H9 (cell line): ENCODE measurements at regions not wholly inside any gene's neighbourhood (a gene's known extent, or its start where the extent isn't known, plus 50 kb on each side); places are given as distances from the start of the nearest gene placed in this dataset.

Source experiments
- DNase-seq: peaks from one replicate; pipeline ENCODE4 v3.0.0-alpha.2; 2017
- H2AFZ ChIP-seq: one replicate; pipeline ENCODE4 v1.6.1; 2013; ENCODE audit warnings: mild to moderate bottlenecking, low read length, control low read depth, moderate library complexity
- H2AK5ac ChIP-seq: 2 replicates; pipeline ENCODE4 v1.6.1; 2013; ENCODE audit warnings: low read length, control low read depth, mixed read lengths; ENCODE audit not compliant: insufficient read length
- H2BK120ac ChIP-seq: one replicate; pipeline ENCODE4 v1.6.1; 2013; ENCODE audit warnings: low read depth, mild to moderate bottlenecking, low read length, control low read depth, inconsistent platforms; ENCODE audit not compliant: poor library complexity, severe bottlenecking
- H2BK12ac ChIP-seq: 2 replicates; pipeline ENCODE4 v1.6.1; 2013; ENCODE audit warnings: low read length, control low read depth, mixed read lengths, low read depth; ENCODE audit not compliant: insufficient read length
- H2BK15ac ChIP-seq: 2 replicates; pipeline ENCODE4 v1.6.1; 2013; ENCODE audit warnings: low read depth, low read length, control low read depth
- H2BK20ac ChIP-seq: one replicate; pipeline ENCODE4 v1.6.1; 2013; ENCODE audit warnings: low read depth, mild to moderate bottlenecking, low read length, control low read depth, inconsistent platforms; ENCODE audit not compliant: poor library complexity, severe bottlenecking
- H2BK5ac ChIP-seq: 2 replicates; pipeline ENCODE4 v1.6.1; 2013; ENCODE audit warnings: low read length, control low read depth, mixed read lengths; ENCODE audit not compliant: insufficient read length
- H3K14ac ChIP-seq: 2 replicates; pipeline ENCODE4 v1.6.1; 2013; ENCODE audit warnings: low read length, control low read depth; ENCODE audit not compliant: insufficient read depth
- H3K18ac ChIP-seq: 2 replicates; pipeline ENCODE4 v1.6.1; 2013; ENCODE audit warnings: low read depth, mild to moderate bottlenecking, mixed read lengths, low read length, control low read depth; ENCODE audit not compliant: insufficient read length
- H3K23ac ChIP-seq: 2 replicates; pipeline ENCODE4 v1.6.1; 2013; ENCODE audit warnings: low read length, control low read depth, mixed read lengths, low read depth; ENCODE audit not compliant: insufficient read length
- H3K23me2 ChIP-seq: 2 replicates; pipeline ENCODE4 v1.6.1; 2013; ENCODE audit warnings: low read depth, mild to moderate bottlenecking, mixed read lengths, low read length, control low read depth; ENCODE audit not compliant: insufficient read length, poor library complexity, severe bottlenecking
- H3K27ac ChIP-seq: 2 replicates; pipeline ENCODE4 v1.5.1; 2013; ENCODE audit warnings: low read length, control low read depth, mixed read lengths, low read depth; ENCODE audit not compliant: insufficient read length
- H3K27me3 ChIP-seq: 2 replicates; pipeline ENCODE4 v1.6.1; 2013; ENCODE audit warnings: low read length, control low read depth, inconsistent platforms; ENCODE audit not compliant: insufficient read depth
- H3K4ac ChIP-seq: 2 replicates; pipeline ENCODE4 v1.6.1; 2013; ENCODE audit warnings: low read depth, mild to moderate bottlenecking, control low read depth, inconsistent platforms, low read length, moderate library complexity
- H3K4me1 ChIP-seq: 2 replicates; pipeline ENCODE4 v1.6.1; 2013; ENCODE audit warnings: low read length, control low read depth, inconsistent platforms; ENCODE audit not compliant: insufficient read depth
- H3K4me2 ChIP-seq: 2 replicates; pipeline ENCODE4 v1.6.1; 2013; ENCODE audit warnings: low read length, control low read depth, mixed read lengths; ENCODE audit not compliant: insufficient read length, insufficient read depth
- H3K56ac ChIP-seq: 2 replicates; pipeline ENCODE4 v1.6.1; 2013; ENCODE audit warnings: low read depth, mild to moderate bottlenecking, mixed read lengths, low read length, control low read depth; ENCODE audit not compliant: insufficient read length
- H3K79me1 ChIP-seq: 2 replicates; pipeline ENCODE4 v1.6.1; 2013; ENCODE audit warnings: low read depth, mild to moderate bottlenecking, moderate library complexity, low read length, control low read depth, inconsistent platforms; ENCODE audit not compliant: insufficient read depth, poor library complexity, severe bottlenecking
- H3K79me2 ChIP-seq: 2 replicates; pipeline ENCODE4 v1.6.1; 2013; ENCODE audit warnings: low read length, control low read depth, inconsistent platforms; ENCODE audit not compliant: insufficient read depth
- H3K9ac ChIP-seq: 2 replicates; pipeline ENCODE4 v1.6.1; 2013; ENCODE audit warnings: low read length, control low read depth, mixed read lengths; ENCODE audit not compliant: insufficient read length; ENCODE audit errors: extremely low read depth
- H3K9me3 ChIP-seq: one replicate; pipeline ENCODE4 v1.6.1; 2013; ENCODE audit warnings: low read depth, low read length, inconsistent platforms; ENCODE audit not compliant: control insufficient read depth
- H3T11ph ChIP-seq: one replicate; pipeline ENCODE4 v1.6.1; 2013; ENCODE audit warnings: mild to moderate bottlenecking, low read length, control low read depth, inconsistent platforms
- H4K20me1 ChIP-seq: one replicate; pipeline ENCODE4 v1.6.1; 2013; ENCODE audit not compliant: control insufficient read depth, insufficient read length, insufficient read depth
- H4K5ac ChIP-seq: 2 replicates; pipeline ENCODE4 v1.6.1; 2013; ENCODE audit warnings: low read depth, mild to moderate bottlenecking, mixed read lengths, low read length, control low read depth; ENCODE audit not compliant: insufficient read length
- H4K8ac ChIP-seq: replicated peaks from 2 replicates; pipeline ENCODE4 v1.6.1; 2013; ENCODE audit warnings: low read length, control low read depth, mixed read lengths, low read depth; ENCODE audit not compliant: insufficient read length
- H4K91ac ChIP-seq: 2 replicates; pipeline ENCODE4 v1.6.1; 2013; ENCODE audit warnings: low read depth, mild to moderate bottlenecking, moderate library complexity, mixed read lengths, low read length, control low read depth; ENCODE audit not compliant: insufficient read length
- H3K27ac Mint-ChIP-seq, 3 experiments: 2 replicates in 2 of 3; 3 replicates in 1 of 3; pipeline ENCODE4 v1.8.0; 2020 to 2021; ENCODE audit warnings: mixed read lengths in 3 of 3, mild to moderate bottlenecking in 1 of 3, moderate library complexity in 1 of 3
- H3K27me3 Mint-ChIP-seq: 2 replicates; pipeline ENCODE4 v1.8.0; 2021; ENCODE audit warnings: low read depth, mild to moderate bottlenecking, moderate library complexity, mixed read lengths
- H3K36me3 Mint-ChIP-seq, 3 experiments: 2 replicates in 2 of 3; 3 replicates in 1 of 3; pipeline ENCODE4 v1.8.0; 2020 to 2021; ENCODE audit warnings: low read depth in 3 of 3, mixed read lengths in 3 of 3; ENCODE audit not compliant: insufficient read depth in 1 of 3
- H3K4me1 Mint-ChIP-seq, 2 experiments: 2 replicates each; pipeline ENCODE4 v1.8.0; 2020; ENCODE audit warnings: mixed read lengths in 2 of 2
- H3K4me3 Mint-ChIP-seq, 2 experiments: 2 replicates in 1 of 2; 3 replicates in 1 of 2; pipeline ENCODE4 v1.8.0; 2020 to 2021; ENCODE audit warnings: mild to moderate bottlenecking in 2 of 2, mixed read lengths in 2 of 2, moderate library complexity in 1 of 2
- H3K9me3 Mint-ChIP-seq, 2 experiments: 2 replicates in 1 of 2; 3 replicates in 1 of 2; pipeline ENCODE4 v1.8.0; 2020; ENCODE audit warnings: mild to moderate bottlenecking in 2 of 2, mixed read lengths in 2 of 2, moderate library complexity in 1 of 2
- CTCF ChIP-seq: fragments of 200-600 bp; sonication (generic); conservative IDR thresholded peaks from 3 replicates; pipeline ENCODE4 v1.8.0; 2021; ENCODE audit warnings: antibody characterized with exemption, mild to moderate bottlenecking
- WGBS: extraction: QIAGEN DNeasy Blood & Tissue Kit; methylation state at CpG from one replicate; pipeline ENCODE4 v1.1.7; 2013; ENCODE audit warnings: missing lambda C conversion rate, low lambda C conversion rate, mixed read lengths; ENCODE audit not compliant: insufficient read length; ENCODE audit errors: extremely low coverage; 5-methylcytosine and 5-hydroxymethylcytosine counted together

- H3K79me1 ChIP-seq = no peaks in the 10 kb centered on the region
- no peak overlapping the region for H2BK12ac ChIP-seq
- no peak overlapping the region for H3K9ac ChIP-seq
- TF ChIP-seq CTCF = no peak
- no peaks in the 10 kb centered on the region for H3K27me3 ChIP-seq
- H4K5ac ChIP-seq = no peak overlapping the region
- no peak overlapping the region for H3K56ac ChIP-seq
- H2BK15ac ChIP-seq = no peak overlapping the region
- Mint-ChIP-seq H3K9me3 (no peaks in the 10 kb centered on the region; a peak in 1 of 5 replicates), H3K4me1 (peaks cover 0 to 3% of the 10 kb centered on the region in 2 experiments; a peak in 1 of 4 replicates), H3K36me3 (no peaks in the 10 kb centered on the region; a peak in 1 of 7 replicates), H3K27me3 (no peaks in the 10 kb centered on the region), H3K27ac (no peak overlapping the region), H3K4me3 (no peak overlapping the region)
- no peak overlapping the region for H2BK120ac ChIP-seq
- no peak overlapping the region for H3K27ac ChIP-seq
- H3K4me2 ChIP-seq = no peak overlapping the region
- H4K20me1 ChIP-seq = no peaks in the 10 kb centered on the region
- no peaks in the 10 kb centered on the region for H3K23me2 ChIP-seq
- no peak overlapping the region for H2AK5ac ChIP-seq
- no peak overlapping the region for H3K14ac ChIP-seq
- no peak overlapping the region for H3K23ac ChIP-seq
- no peak for DNase-seq
- no peak overlapping the region for H2AFZ ChIP-seq
- no peaks in the 10 kb centered on the region for H3K4me1 ChIP-seq
- no peaks in the 10 kb centered on the region for H3K9me3 ChIP-seq
- no peak overlapping the region for H4K8ac ChIP-seq
- H3K79me2 ChIP-seq = no peaks in the 10 kb centered on the region
- H3T11ph ChIP-seq = no peak overlapping the region
- no peak overlapping the region for H3K18ac ChIP-seq
- no CpG with 5 or more reads among the region's 2 CpGs for WGBS
- no peak overlapping the region for H2BK20ac ChIP-seq
- H4K91ac ChIP-seq = no peak overlapping the region
- H3K4ac ChIP-seq = no peak overlapping the region
- no peak overlapping the region for H2BK5ac ChIP-seq
These were observed 239.7 kb upstream of the SEMA3D start for GRCh38 chr7:85426487-85426960.
